Stimulated activated CD8-positive, alpha-beta memory T cell treated with anti-CD3 and anti-CD28 coated beads, Interleukin-12 subunit alpha, Interleukin-12 subunit beta, amount 100 ng/mL, for 4 hours (primary cell): ENCODE measurements at regions not wholly inside any gene's neighbourhood (a gene's known extent, or its start where the extent isn't known, plus 50 kb on each side); places are given as distances from the start of the nearest gene placed in this dataset.
A peak's percentile ranks its signal among the peaks of the same experiment; 100 is the strongest.

Experiments
- DNase-seq: peaks from one replicate; pipeline ENCODE4 v3.0.0-alpha.2; 2020; ENCODE audit warnings: low read depth

- no peak for DNase-seq
Measured at GRCh38 chr9:38227656-38228055, 158.6 kb upstream of the SHB start.

DNA sequence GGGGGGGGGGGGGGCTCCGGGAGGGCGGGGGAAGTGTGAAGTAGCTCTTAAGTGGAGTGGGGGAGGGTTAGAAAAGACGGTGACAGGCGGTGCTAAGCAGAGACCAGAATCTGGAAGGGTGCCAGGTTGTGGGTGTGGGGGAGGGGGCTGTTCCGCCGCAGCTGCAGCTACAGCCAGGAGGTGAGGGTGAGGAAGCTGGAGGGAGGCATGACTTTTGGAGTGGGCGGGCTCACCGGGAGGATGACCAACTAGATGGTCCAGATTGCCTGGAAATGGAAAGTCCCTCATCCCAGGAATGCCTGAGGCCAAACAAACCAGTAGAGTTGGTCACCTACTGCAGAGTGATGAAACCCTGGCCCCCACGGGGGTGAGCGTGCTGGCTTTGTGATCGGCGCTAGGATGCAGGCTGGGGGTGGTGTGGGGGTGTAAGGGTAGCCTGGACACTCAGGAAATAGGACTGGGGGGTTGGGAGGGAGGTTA is 158.1 kb upstream of the SHB start:
- peak; percentile 31 for DNase-seq

DNA sequence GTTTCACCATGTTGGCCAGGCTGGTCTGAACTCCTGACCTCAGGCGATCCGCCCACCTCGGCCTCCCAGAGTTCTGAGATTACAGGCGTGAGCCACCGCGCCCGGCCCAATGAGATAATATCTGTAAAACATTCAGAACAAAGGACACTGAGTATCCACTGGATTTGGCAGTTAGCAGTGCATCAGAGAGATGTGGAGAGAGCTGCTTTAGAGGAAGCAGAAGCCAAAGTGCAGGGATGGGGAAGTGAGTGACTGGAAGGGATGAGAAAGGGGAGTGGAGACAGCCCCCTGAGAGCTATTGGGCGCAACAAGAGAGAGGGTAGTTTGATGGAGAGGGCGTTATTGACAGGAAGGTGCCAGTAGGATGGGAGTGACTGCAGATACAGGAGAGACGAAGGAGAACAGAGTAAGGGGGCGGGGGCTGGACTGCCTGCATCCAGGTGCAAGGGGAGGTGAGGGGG is 157.5 kb upstream of the SHB start:
- no peak for DNase-seq

DNA sequence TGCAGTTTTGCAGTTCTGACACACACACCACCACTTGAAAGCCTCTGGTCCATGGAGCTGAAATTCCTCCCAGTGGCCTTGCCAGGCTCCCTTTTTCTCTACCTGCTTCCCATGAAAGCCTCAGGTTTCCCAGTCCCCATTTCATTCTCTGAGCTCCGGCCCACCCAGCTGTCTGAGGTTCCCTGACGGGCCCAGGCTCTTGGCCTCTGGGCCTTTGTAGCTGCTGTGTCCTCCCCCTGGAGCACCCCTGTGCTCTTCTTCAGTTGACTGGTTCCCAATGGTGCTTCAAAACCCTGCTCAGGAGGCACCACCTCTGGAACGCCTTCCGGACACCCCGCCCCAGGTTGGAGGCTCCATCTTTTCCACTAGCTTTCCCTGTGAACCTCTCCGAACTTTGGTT is 155.9 kb upstream of the SHB start:
- DNase-seq: no peak

- no peak for DNase-seq
Measured at GRCh38 chr9:38216572-38216971, 147.5 kb upstream of the SHB start.

- DNase-seq: no peak
Measured at GRCh38 chr9:38215465-38215864, 146.4 kb upstream of the SHB start.

- no peak for DNase-seq
Measured at GRCh38 chr9:38214432-38214831, 145.4 kb upstream of the SHB start.

GRCh38 chr9:38213631-38214299 is 144.7 kb upstream of the SHB start:
- no peak for DNase-seq

GRCh38 chr9:38212016-38212415 is 143.0 kb upstream of the SHB start:
- DNase-seq: no peak

GRCh38 chr9:38211002-38211401 is 142.0 kb upstream of the SHB start:
- DNase-seq: no peak

GRCh38 chr9:38208206-38208901 is 139.3 kb upstream of the SHB start:
- no peak for DNase-seq

- no peak for DNase-seq
Measured at GRCh38 chr9:38207247-38207778, 138.3 kb upstream of the SHB start.

- no peak for DNase-seq
Measured at GRCh38 chr9:38205279-38205678, 136.3 kb upstream of the SHB start.

GRCh38 chr9:38202336-38202938 is 133.4 kb upstream of the SHB start:
- no peak for DNase-seq

DNA sequence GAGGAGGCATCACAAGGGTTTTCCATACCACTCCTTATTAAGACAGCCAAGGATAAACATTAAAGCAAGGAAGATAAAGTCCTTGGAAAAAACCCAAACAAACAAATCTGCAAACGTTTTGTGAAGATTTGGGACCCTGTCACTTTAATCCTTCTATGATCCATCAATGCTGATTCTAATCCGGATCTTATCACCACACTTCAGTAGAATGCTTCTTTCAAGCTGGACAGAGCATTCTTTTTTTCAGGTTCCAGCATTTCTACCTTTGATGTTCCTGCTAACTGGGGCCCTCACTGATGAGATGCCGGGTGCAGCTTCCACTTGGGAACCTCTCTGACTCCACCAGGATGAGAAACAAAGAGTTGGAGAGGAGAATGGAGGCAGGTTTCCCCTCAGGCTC is 132.8 kb upstream of the SHB start:
- DNase-seq: no peak

DNA sequence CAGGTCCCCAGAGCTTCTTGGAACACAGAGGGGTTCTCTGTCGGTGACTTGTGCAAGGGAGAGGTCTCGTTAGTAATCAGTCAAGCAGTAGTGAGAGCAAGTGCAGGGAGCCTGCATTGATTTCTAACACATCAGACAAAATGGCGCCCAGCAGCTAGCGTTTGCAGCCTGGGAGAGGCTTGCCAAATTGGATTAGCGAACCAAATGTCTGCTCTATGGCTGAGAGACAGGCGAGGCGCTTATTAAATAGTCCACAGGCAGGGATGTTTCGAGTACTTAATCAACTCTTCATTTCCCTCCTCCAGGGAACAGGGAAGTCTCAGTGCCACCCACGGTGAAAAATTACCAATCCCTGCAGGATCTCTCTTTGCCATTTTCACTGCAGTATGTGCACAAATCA is 131.4 kb upstream of the SHB start:
- no peak for DNase-seq

DNA sequence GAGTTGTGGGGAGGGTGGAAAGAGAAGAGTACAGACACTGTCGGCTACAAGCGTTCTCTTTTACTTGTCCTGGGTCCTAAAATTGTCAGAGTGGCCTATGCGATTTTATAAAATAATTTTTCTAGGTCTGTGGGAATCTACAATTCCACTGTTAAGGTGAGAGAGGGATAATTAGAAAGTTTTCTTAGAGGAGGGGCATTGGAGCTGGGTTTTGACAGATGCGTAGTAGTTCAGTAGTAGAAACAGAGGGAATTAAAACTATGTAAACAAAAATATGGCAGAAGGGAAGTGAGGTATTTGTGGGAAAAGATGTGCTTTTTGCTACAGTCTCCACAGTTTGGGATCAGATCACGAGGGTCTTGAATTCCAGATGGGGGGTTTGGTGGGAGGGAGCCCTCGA is 129.1 kb upstream of the SHB start:
- no peak for DNase-seq

GRCh38 chr9:38196714-38197113 is 127.7 kb upstream of the SHB start:
- DNase-seq: no peak

- no peak for DNase-seq
Measured at GRCh38 chr9:38195737-38196161, 126.7 kb upstream of the SHB start.

GRCh38 chr9:38194870-38195269 is 125.8 kb upstream of the SHB start:
- no peak for DNase-seq

DNA sequence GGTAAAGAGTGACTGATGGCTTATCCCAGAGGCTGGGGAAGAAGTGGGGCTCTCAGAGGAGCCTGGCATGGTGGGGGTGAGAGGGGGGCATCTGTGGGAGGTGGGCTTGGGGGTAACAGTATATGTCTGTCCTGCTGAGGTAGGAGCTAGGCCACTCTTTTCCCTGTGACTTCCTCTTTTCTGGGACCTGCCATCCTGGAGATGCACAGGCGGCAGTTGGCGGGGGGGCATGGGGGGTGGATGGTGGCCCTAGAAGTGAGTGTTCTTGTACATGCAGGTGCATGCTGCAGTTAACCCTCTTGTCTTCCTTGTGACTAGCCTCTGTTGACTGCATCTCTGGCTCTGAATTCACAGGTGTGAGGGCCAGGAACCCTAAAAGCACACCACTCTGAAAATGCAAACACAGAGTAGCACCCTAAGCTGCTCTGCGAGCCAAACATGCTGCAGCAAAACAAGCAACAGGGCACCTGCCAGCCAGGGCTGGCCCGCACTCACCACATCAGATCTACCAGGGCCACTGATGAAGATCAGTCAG is 123.8 kb upstream of the SHB start:
- no peak for DNase-seq

- no peak for DNase-seq
Measured at GRCh38 chr9:38186404-38187115, 117.5 kb upstream of the SHB start.
